HG03520 (cell line): ENCODE measurements at regions not wholly inside any gene's neighbourhood (a gene's known extent, or its start where the extent isn't known, plus 50 kb on each side); places are given as distances from the start of the nearest gene placed in this dataset.
"Not testable (repeated sequence)": the region's sequence is repeated elsewhere in the genome, so short reads cannot be mapped to it uniquely, and the experiment has no call there.

Experiments
- ATAC-seq: cut with Tn5 transposase; IDR thresholded peaks from one replicate; pipeline ENCODE4 v1.9.1; 2021; ENCODE audit warnings: mild to moderate bottlenecking, moderate library complexity; ENCODE audit not compliant: unreplicated experiment

DNA sequence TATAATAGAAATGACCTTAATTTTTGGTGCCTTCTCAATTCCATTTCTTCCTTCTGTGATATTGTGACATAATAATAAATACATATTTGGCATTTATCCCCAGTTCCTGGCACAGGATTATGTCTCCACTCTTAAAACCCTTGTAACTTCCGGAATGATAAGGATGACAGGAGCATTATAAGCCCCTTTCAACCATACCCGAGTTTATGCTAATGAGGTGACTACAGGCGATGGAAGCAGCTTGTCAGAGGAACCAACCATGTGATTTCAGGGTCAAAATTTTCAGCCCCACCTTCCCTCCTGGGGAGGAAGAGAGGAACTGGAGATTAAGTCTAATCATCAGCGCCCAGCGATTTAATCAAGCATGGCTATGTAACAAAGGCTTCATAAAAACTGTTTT, 528.5 kb upstream of the CRIM1 start:
- ATAC-seq, result no peak

DNA sequence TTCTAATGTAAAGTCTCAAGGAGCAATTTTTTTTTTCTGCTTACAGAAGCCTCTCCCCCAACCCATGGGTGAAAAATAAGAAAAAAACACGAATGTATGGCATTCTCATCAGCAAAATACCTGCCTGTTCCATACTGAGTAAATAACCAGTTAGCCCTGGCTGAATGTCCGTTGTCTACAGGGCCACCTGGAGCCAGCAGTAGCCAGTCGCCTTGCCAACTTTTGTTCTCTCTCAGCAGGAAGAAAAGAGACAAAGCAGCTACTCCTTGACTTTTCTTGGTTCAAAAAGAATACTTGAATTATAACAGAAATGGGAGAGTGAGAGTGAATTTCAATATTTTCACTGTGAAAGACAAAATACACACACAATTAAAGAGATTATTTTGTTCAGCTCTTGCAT, 532.9 kb upstream of the CRIM1 start:
- no peak for ATAC-seq

DNA sequence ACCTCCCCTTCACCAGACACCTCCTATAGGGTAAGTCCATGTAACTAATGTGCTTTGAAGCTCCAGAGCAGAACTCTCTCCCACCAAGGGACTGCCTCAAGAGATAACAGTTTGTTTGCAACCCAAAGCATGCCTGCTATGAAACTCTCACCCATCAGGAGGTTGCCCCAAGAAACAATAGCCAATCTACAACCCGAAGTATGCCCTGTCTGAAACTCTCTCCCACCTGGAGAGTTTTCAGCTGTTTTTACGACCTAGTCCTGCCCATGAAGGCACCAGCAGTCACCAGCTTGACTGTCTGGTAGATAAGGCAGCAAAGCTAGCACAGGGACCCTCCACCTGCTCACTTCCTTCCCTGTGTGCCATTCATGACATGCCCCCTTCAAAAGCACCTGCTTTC, 533.9 kb upstream of the CRIM1 start:
- no peak for ATAC-seq

DNA sequence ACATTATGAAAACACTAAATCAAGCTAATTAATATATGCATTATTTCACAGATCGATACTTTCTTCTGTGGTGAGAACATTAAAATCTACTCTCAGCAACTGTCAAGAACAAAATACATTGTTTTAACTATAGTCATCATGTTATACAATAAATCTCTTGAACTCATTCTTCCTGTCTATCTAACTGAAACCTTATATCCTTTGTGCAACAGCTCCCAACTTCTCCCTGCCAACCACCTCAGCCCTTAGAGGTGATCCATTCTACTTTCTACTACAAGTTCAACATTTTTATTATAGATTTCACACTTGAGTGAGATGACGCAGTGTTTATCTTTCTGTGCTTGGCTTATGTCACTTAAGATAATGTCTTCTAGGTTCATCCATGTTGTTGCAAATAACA, 535.2 kb upstream of the CRIM1 start:
- no peak for ATAC-seq

DNA sequence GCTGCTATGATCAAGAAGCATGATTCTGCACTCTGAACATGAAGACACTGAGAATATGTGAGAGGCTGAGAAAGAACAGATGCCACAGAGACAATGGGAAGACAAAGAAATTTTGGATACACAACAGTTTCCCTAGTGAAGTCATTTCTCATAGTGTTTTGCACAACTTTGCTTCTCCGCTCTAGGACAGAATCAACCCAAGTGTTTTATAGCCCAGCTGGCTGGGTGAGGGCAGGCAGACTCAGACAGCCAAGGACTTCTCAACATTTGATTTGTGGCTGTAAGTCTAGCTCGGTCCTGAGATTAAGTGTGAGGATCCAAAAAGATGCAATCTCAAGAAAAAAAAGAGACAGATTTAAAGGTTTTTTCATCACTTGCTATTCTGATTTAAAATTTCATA, 536.5 kb upstream of the CRIM1 start:
- ATAC-seq, result no peak

DNA sequence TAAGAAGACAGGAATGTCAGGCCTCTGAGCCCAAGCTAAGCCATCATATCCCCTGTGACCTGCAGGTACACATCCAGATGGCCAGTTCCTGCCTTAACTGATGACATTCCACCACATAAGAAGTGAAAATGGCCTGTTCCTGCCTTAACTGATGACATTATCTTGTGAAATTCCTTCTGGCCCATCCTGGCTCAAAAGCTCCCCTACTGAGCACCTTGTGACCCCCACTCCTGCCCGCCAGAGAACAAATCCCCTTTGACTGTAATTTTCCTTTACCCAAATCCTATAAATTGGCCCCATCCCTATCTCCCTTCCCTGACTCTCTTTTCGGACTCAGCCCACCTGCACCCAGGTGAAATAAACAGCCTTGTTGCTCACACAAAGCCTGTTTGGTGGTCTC, 537.2 kb upstream of the CRIM1 start:
- not testable (repeated sequence) for ATAC-seq

DNA sequence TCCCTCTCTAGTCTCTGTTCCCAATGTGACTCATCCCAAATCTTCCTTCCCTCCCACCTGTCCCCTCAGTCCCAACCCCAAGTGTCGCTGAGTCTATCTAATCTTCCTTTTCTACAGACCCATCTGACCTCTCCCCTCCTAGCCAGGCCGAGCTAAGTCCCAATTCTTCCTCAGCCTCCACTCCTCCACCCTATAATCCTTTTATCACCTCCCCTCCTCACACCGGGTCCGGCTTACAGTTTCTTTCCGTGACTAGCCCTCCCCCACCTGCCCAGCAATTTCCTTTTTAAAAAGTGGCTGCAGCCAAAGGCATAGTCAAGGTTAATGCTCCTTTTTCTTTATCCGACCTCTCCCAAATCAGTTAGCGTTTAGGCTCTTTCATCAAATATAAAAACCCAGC, 541.0 kb upstream of the CRIM1 start:
- not testable (repeated sequence) for ATAC-seq

DNA sequence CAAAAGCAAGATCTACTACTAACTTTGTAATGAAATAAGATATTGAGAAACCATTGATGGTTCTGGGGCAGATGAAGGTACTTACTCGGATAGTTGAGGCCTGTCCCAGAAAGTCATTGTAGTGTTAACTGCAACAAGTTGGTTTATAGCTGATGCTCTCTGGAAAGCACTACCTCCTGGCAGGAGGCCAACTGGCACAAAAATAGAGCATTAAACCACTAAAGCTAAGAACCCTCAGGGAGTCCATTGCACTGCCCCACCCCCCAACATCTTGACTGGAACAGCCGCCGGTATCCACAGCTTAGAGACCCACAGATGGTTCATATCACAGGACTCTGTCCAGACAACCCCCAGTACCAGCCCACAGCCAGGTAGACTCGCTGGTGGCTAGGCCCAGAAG, 552.5 kb upstream of the CRIM1 start:
- ATAC-seq, result no peak

DNA sequence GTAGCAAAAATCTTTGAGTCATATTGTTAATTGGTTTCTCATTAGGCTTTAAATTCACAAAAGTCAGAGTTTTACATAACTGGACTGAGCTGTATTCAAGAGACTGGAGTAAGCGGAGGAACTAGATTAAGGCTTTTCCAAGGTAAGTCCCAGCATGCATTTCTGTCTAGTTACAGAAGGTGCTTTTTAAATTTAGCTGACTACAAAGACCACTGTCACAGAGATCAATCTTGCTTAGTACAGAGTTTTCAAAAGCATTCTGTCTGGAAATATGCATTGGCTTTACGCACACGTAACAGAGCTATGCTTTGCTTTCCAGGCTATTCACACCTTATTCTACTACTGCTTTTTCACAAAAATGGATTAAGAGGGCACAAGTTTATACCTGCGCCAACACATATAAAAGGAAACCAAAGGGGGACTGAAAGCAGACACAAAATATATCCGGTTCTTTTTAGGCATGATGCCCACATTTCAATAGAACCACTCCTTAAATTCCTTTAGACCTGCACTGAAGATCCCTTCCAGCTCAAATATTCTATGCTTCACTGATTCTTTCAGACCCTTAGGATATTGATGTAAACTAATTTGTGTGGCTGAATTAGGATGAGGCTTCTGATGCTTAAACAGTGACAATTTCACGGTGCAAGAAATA, 560.7 kb upstream of the CRIM1 start:
- no peak for ATAC-seq

DNA sequence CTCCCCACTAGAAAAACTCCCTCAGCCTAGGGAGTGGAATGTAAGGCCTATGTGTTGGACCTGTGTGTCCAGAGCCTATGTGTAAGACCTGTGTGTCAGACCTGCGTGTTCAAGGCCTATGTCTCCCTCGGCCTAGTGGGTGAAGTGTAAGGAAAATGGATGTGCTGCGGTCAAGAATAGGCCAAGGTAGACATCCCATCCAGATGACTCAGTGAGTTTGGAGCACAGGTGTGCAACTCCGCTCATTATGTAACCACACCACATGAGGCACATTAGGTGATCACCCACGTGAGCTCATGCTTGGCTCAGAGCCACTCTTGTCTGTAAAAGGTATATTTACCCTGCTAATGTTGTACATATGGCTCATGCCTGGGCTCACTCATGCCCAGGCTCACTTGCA, 565.3 kb upstream of the CRIM1 start:
- no peak for ATAC-seq

DNA sequence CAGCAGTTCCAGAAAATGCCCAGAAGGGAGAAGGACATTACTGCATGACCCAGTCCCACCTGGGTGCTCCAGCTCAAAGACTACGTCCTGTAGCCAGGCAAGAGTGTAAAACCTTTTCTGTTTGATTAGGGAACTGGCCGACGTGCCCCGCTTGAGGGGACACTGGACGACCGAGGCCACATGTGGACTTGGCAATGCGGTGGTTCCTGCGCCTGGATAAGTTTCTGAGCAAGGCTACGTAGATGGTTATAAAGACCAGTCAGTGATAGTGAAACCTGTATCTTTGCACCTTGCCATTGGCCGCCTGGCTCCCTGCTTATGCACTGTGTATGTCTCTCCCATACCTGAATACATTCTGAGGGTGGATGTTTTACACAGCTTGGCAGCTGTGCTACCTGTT, 567.0 kb upstream of the CRIM1 start:
- no peak for ATAC-seq

DNA sequence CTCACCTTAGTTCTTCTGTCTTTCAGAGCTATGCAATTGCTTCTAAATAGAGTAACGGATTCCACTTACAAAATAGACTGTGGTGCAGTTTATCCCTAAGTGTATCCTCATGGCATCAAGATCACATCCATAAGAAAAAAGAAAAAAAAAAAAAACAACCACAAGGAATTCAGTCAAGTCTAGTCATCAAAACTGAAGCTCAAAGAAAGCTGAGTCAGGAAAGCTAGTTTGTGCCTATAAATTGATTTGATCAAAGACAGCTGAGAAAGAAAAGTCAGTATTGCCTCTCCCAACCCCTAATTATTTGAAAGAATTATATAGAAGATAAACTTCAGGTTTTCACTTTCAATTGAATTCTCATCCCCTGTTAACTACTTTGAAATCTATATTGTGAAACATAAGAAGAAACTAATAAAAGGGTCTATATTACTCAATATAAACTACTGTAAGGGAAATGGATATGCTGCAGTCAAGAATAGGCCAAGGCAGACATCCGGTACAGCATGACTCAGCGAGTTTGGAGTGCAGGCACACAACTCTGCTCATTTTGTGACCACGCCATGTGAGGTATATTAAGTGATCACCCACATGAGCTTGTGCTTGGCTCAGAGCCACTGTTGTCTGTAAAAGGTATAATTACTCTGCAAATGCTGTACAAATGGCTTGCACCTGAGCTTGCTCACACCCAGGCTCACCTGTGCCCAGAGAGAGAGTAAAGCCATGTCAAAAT, 568.1 kb upstream of the CRIM1 start:
- no peak for ATAC-seq

DNA sequence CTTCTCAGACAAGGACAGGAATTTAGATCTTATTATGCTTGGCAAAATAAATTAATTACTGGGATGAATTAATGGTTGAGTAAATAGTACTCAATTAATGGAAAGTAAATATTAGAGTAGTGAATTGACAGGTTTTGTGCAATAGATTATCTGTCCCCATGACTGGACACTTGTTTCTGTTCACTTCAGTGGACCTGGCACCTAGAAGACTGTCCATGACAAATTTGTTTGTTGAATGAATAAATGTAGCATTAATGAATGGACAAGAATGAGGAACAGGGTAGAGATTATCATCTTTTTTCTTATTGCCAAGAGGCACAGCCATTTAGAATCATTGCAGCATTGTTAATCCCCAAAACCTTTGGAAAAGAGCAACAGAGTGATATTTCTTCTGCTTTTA, 570.0 kb upstream of the CRIM1 start:
- ATAC-seq, result no peak

DNA sequence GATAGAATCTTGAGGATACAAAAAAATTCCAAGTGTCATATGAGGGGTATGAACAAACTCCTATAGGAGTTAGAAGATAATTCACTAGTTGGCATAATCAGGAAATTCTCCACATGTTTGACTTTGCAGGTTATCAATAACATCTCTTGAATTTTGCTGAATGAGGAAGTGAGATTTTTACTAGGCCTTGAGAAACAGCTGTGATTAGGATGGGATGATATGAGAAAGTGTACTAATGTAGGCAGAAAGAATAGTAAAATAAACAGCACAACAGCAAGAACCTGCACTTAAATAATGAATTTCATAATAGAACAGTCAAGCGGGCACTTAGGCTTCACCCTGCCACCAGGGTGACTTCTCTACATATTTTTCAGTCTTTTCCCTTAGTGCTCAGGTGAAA, 570.8 kb upstream of the CRIM1 start:
- no peak for ATAC-seq

DNA sequence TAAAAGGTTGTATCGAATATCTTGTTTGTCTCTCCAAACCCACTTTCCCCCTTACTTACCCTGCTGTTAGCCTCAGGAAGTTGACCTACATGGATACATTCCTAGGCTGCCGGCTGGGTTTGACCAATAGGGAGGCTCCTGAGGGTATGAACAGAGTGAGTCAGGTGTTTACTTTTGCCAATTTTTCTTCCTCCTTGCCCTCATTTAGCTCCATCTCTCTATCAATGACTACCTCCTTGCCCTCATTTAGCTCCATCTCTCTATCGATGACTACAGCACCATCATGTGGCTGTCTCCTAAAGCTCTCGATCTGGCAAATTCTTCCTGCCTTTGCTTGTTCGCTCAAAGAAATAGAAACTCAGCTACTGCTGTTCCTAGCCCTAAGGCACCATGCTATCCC, 571.9 kb upstream of the CRIM1 start:
- ATAC-seq, result no peak

DNA sequence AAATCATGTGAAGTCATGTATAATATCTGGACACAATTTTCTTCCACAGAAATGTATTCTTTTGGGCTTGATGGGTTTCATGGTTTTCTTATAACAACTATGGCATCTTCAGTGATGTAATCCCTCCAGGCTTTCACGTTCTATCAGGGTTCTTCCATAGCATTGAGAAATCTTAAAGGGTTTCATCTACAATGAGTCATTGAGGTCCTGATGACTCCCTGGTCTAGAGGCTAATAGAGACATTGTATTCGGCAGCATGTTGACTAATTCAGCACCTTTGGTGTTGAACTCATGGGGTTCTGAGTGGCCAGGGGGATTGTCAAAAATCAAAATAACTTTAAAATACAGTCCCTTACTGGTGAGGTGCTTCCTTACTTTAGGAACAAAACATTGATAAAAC, 614.0 kb upstream of the CRIM1 start:
- ATAC-seq, result no peak

DNA sequence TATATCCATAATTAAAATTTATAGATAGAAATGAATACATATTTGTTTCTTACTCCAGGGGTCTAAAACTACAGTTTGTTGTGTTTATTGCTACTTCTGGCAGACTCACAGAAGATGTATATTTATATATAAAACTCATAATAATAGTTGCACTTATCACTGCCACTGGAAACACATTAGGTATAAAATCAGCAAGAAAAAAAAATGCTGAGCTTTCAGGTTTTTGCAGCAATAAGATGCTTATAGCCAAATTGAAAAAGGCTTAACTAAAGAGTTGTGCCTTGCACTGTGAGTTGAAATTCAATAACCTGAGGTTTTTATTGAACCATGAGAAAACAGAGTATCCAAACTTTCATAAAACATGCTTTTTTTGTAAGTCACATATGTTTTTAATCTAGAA, 623.9 kb upstream of the CRIM1 start:
- no peak for ATAC-seq

DNA sequence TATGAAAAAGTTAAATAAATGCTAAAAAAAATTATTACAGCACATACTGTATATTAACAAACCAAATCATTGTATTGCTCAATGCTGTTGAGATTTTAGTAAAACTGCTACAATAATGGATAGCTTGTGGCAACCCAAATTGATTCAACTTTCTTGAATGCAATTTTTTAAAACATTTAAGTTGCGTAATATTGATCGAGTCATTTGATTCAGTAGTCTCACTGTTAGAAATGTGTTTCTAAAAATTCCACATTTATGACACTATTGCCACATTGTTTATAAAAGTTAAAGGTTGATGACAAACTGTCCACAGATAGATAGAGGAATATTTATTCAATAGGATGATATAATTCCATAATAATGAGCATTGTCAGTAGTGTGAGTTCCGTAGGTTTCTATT, 640.7 kb upstream of the CRIM1 start:
- no peak for ATAC-seq

DNA sequence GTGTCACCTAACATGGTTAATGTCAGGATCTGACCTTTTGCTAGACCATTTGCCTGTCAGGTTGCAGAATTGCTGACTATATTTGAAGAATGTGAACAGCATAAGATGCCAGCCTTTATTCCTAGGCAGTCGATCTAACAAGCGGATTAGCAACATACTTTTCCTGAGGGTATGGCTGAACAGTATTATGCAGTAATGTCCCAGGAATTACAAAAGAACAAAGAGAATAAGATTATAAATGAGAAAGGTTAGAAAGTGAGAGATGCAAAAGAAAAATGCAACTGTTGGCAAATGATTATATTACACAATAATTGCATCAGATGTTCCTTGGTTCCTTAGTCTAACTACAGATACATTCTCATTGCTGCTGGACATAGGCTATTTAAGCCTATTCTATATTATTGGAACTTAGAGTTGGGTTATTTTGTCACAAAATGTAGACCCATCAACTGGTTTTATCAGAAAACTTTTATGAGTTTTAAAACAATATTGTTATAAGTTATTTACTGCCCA, 647.1 kb upstream of the CRIM1 start:
- no peak for ATAC-seq

DNA sequence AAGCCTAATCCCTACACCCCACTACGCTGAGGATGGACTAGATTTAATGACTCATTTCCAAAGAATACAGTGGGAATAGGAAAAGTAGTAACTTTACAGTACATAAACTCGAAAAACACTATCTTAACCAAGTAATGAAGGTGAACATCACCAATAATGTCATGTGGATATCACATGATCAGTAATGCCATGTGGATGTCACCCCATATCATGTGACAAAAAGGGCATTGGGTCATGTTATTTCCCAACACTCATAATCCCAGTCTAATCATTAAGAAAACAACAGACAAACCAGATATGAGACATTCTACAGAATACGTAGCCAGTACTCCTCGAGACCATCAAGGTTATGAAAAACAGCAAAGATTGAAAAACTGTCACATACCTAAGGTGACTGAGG, 667.3 kb upstream of the CRIM1 start:
- ATAC-seq, result no peak

DNA sequence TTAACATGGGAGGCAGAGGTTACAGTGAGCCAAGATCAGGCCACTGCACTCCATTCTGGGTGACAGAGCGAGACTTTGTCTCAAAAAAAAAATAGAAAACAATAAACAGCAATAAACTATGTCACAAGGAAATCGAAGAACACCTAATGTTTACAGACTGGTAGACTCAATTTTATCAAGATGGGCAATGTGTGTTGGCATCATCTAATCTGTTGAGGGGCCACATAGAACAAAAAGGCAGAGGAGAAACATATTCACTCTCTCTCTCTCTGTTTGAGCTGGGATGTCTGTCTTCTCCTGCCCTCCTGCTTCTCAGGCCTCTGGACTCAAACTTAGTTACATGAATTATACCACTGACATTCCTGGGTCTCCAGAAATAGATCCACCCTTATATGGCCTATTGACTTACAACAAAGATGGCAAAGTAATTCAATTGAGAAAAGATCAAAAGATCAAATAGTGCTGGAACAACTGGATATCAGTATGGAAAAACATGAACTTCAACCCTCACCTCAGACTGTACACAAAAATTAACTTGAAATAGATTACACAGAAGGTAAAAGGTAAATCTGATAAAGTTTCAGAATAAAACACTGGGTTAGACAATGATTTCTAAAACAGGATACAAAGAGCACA, 703.8 kb upstream of the CRIM1 start:
- no peak for ATAC-seq

DNA sequence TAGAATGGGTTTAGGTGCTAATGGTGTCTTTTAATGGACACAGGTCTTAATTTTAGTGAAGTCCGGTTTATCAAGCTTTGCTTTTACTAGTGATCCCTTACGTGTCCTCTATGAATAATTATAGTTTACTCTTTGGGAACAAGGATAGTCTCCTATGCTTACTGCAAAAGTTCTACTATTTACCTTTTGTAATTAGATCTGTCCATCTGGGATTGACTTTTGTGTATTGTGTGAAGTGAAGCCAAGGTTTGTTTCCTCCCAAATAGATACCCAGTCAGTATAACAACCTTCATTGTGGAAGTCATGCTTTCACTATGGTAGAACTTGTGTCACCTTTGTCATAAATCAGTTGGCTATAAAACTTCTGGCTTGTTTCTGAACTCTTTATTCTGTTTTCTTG, 740.9 kb upstream of the CRIM1 start:
- ATAC-seq, result no peak
